Brain pericyte (primary cell): ENCODE measurements at regions not wholly inside any gene's neighbourhood (a gene's known extent, or its start where the extent isn't known, plus 50 kb on each side); places are given as distances from the start of the nearest gene placed in this dataset.

ENCODE experiments used
- DNase-seq: peaks from one replicate; pipeline ENCODE4 v3.0.0-alpha.2; 2012; ENCODE audit warnings: low read depth, low spot score

DNA sequence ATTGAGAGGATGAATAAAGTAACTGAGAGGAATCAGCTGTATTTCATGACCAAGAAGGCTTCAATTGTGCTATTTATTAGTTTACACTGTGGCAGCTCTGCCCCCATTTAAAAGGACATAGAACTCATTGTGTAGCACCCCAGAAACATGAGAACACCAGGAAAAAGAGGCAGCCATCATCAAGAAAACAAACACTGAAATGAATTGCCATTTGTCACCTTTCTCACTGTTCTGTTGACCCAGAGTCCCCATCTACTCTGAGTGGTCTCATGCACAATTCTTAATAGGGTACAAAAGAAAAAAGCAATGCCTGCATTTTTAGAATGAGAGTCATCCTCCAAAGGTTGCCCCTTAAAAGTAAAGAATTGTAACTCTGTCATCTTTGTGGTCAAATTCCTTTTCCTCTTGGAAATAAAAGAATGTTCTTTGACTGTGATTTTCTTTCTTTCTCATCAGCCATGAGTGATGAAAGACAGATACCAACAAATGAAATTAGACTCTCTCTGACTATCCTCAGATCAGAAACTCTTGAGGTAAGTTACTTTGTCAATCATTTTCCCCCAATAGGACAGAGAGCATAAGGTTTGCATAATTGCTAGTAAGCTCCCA lies 1941.9 kb upstream of the PIK3C3 start:
- no peak for DNase-seq

DNA sequence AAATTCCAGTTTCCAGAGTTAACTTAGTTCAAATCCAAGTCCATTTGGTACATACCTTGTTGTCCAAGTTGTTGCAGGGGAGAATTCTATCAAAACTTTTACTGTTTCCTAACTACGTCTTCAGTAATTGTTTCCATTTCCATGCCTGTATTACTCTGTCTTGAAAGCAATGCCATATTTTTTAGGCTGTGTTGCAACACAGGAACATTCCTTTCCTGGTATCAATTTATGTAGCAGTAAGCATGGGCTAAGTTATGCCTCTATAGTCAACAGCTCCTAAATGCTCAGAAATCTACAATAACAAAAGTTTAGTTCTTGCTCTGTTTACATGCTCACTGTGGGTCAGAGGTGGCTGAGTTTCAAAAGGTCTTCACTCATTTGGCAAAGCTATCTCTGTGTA lies 1943.8 kb upstream of the PIK3C3 start:
- no peak for DNase-seq

DNA sequence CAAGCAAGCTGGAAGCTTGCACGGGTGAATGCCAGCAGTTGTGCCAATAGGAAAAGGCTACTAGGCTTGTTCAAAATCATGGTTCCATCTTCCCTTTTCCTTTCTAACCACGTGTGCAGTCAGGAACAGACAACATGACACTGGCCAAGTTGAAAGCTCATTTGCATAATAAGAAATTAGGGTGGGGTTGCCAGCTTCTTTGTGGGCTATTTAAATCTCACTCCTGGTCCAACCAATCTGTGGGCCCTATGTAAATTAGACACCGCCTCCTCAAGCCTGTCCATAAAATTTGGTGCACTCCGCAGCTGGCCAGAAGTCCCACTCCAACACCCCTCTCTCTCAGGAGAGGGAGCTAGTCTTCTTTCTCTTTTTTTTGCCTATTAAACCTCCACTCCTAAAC lies 1948.4 kb upstream of the PIK3C3 start:
- DNase-seq, result no peak

DNA sequence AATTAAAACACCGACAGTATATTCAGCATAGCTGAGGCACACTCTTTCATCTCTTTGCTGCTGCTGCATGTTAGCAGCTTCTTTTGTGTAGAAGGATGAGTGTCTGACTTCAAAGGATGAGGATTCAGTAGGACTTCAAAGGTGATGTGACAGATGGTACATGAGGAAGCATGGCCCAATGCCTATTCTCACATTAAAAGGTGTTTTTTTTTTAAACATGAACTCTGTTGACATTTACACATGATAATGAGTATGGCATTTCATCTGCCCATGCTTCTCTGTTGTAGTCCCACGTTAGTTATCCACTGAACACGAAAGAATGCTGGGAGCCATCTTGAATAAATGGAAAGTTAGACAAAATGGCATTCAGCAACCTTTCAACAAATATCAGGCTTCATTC lies 1950.8 kb upstream of the PIK3C3 start:
- DNase-seq, result no peak

DNA sequence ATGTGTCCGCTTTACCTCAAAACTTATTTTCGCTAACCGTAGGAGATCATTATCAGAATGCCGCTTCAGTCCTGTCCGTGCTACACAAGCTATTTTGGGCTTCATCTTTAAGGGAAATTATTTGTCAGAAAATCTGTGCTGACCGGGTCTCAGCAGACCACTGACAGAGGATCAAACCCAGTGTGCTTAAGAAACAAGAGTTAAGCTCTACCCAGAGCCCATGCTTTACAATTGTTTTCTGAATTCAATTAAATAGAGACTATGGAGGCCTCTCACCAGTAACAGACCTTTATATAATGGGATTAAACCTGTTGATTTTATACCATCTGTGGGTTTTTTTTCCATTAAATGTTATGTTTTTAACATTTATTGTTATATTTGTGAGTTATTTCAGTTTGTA lies 1956.7 kb upstream of the PIK3C3 start:
- no peak for DNase-seq

DNA sequence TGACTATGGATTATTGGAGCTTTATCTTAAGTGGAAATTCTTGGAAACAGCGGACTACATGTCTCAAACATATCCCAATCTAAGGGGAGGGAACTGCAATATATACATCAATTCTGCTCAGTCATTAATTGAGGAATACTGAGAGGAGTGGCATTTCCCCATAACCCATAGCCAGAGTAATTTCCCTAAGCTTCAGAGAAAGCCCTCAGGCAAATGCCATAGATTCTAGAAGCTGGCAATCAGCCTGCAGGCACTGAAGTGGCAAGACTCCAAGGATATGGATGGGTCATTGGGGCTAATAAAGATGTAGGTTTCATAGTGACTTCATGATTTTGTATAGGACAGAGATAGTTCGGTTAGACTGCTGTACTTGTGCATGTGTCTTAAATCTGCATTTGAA lies 1960.5 kb upstream of the PIK3C3 start:
- DNase-seq, result no peak

DNA sequence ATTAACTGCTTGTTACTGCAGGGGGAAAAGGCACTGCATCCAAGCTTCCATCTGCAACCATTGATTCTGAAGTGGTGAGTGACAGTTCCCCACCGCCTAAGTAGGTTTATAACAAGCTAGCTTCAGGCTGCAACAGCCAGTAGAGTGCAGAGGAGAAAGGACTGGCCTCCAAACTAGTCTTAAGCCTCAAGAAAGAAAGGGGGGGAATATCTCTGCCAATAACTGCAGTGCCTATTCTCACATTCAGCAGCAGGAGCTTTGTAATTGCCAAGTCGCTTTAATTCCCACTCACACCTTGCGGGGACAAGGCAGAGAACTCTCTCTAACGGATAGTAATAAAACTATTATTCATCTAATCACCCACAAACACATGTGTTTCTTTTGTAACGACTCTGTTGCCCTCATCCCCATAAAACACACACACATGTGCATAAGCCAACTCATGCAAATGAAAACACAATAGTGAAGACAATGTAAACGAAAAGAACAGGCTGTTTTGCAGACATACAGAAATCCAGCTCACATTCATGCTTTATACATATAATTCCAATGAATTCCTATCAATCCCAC lies 1963.3 kb upstream of the PIK3C3 start:
- no peak for DNase-seq

DNA sequence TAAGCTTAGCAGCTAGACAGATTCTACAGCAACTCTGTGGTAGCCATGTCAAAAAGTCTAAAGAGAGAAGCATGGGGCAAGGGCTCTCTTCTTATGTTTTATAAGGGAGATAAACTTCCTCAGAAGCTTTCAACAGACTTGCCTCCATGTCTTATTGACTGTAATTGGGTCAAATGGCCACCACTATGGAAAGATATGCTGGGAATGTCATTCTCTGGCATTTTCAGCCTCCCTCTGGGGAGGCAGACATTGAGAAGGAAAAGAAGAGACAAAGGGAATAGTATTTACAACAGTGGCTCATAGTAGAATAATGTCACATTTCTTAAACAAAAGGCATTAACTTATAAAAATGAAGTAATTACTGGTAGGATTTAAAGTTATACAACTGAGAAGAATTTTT lies 1964.5 kb upstream of the PIK3C3 start:
- DNase-seq, result no peak

DNA sequence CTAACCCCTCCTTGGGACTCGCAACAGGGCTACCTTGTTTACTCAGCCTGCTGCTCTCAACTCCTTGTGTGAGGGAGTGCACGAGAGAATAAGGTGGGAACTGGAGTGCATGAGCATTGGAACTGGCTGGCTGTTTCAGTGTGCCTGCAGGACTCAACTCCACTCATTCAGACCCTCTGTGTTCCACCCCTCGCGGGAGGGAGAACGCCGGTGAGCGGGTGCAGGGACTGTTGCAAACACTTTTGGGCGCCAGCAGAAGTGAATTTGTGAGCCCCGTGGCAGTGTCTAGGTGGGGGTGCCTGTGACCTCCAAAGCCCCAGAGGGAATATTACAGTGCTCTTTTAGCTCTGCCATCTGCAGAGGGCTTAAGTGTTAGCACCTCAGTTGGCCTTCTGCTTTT lies 1978.3 kb upstream of the PIK3C3 start:
- DNase-seq, result no peak

DNA sequence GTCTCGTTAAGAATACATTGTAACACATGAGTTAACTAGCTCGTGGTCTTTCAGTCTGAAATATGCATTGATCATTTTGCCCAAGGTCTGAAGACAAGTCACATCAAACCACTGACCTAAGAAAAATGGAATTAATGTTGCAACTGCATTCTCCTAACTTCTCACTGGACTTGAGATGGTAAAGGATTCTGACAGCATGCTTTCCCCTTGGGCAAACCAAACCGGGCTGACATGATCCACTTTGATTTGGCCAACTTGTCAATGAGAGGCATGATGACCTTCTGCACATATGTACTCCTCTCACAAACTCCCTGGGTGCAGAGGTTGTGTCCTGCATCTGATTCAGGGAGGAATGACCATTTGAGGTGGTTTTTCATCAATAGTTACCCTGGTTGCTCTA lies 1982.5 kb upstream of the PIK3C3 start:
- DNase-seq, result no peak

DNA sequence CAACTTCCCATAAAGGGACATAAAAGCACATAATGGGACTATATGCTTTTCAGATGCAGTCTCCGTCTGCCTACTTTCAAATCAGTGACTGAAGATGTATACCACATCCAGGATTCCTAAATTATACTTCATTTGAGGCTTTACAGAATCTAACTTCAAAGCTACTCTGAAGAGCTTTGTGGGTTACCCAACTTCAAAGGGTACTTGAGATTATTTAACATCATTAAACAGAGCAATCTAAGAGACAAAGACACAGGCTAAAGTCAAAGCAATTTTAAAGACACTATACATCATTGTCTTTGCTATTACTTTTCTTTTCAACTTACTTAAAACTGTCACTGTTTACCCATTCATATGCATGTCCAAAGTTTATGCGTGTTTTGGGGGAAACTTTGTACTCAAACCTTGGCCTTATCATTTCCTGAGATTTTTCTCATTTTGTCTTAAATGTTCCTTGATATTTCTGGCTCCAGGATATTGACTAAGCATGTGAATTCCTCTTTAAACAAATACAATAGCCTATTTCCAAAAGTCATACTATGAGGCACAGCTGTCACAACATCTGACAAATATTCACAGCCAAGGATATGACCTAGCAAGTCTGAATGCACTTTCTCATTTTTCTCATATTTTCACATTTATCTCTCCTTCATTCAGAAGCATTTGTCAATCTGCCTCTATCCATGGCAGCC lies 1985.1 kb upstream of the PIK3C3 start:
- no peak for DNase-seq

DNA sequence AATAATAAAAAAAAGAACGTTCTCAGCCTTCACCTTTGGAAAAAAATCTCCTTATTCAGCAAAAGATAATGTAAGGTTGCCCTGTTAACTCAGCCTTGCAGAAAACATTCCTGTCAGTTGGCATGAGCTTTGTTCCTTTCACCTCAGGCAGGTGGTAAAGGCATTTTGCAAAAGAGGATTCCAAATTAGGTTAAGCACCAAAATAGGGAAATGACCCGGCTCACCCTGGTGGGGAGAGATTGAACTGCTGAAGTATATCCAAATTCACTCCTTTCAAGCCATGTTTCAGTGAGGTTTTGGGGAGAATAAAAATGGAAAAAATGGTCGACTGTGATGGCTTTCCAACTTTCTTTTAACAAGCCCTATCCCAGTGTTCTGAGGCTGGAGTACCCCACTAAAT lies 1988.8 kb upstream of the PIK3C3 start:
- no peak for DNase-seq

DNA sequence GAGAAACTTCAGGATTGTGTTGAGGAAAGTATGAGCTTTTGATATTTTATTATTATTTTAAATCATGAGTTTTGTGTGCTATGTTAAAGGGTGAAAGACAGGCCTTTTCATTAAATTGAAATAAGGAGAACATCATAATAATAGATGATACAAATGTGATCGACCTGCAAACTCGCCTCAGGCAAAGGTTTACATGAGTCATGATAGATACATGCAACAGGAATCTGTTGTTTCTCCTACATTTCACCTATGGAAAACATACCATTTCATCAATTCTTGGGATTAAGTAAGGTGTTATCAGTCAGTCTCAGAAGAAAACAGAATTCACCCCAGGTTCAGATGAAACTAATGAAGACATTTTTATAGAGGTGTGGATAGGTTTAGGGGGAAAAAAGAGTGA lies 1992.5 kb upstream of the PIK3C3 start:
- no peak for DNase-seq

DNA sequence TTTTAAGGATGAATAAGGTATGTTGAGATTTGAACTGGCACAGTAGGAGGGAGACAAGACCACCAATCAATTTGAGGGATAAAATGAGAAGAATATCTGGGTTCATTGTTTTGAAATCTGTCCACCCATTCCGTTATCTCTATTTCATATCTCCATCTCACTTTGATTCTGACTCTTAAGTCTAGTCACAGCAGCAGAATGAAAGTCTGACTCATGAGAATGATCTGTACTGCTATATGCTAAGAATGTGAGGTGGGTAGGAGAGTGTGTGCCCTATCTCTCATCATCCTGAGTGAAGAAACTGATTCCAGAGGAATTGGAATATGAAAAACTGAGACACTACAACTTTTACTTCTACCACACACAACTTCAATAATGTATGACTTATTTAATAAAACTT lies 1994.5 kb upstream of the PIK3C3 start:
- no peak for DNase-seq

DNA sequence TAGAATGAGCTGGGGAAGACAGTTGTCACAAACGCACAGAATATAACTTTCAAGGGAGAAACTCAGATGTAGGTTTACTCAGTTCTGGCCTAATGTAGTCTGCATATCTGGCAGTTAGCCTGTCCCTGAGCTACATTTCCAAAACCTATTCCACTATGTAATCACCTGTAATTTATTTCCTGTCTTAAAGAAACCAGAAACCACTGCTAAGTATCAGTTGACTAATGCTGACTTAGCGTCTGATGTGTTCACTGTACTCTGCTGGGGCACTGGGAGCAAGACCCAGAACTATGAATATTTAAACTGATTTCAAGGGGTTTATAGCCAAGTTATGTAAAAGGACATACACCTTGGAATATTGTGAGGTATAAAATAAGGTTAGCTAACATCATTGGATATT lies 1995.2 kb upstream of the PIK3C3 start:
- no peak for DNase-seq

DNA sequence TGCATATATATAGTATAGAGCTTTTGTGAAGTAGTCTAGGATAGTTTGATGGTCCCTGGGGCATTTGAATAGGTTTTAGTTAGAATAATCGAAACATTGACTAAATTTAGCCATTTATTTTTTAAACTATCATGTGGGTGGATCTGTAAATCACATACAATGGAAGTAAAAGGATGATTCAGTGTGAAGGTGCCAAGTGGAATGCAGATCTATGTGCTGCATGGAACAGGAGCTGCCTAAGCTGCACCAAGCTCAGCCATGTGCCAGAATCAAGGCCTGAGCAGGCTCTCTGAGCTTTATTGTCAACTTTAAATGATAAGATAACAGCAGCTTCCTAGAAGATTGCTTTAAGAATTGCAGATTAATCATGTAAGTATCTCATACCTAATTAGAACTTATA lies 1996.2 kb upstream of the PIK3C3 start:
- DNase-seq, result no peak

DNA sequence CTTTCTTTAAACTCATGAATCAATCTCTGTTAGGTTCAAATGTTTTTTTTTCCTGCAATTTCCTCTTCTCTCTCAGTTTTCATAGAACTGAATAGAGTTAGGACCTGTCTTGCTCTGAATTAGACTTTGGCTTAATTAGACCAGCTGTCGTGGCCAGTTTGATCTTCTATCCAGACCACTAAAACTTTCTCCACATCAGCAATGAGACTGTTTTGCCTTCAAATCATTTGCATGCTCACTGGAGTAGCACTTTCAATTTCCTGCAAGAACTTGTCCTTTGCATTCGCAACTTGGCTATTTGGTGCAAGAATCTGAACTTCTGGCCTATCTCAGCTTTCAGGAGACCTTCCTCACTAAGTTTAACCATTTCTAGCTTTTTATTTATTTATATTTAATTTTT lies 2002.2 kb upstream of the PIK3C3 start:
- DNase-seq, result no peak

DNA sequence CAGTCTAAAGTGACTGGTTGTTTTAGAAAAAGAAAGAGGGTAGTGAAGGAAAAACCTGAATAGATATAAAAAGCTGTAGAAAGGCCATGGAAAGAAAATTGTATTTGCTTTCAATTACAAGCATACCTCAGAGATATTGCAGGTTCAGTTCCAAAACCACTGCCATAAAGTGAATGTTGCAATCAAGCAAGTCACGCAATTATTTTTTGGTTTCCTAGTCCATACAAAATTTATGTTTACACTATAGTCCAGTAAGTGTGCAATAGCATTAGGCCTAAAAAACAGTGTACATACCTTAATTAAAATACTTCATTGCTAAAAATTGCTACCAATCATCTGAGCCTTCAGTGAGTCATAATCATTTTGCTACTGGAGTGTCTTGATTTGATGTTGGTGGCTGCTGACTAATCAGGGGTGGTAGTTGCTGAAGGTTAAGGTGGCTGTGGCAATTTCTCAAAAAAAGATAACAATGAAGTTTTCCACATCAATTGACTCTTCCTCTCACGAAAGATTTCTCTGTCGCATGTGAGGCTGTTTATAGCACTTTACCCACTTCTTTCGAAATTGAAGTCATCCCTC lies 2003.8 kb upstream of the PIK3C3 start:
- no peak for DNase-seq

DNA sequence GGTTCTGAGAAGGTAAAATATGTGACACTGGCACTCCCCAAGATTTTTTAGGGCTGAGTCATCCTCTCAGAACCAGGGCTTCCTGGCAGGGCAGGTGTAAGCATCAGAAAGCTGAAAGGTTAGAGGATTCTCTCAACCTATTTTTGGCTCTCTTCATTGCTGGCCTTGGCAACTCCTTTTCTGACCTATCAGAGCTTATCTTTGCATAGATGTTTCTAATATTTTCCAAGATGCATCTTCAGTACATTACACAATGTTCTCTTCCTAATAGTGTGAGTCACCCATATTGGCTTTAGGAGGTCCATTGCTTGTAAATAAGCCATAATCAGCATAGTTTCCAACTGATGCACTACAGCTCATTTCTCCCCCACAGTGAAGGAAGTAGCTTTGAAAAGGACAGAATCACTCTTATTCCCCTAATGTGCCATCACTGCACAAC lies 2008.4 kb upstream of the PIK3C3 start:
- DNase-seq, result peak; percentile 38

DNA sequence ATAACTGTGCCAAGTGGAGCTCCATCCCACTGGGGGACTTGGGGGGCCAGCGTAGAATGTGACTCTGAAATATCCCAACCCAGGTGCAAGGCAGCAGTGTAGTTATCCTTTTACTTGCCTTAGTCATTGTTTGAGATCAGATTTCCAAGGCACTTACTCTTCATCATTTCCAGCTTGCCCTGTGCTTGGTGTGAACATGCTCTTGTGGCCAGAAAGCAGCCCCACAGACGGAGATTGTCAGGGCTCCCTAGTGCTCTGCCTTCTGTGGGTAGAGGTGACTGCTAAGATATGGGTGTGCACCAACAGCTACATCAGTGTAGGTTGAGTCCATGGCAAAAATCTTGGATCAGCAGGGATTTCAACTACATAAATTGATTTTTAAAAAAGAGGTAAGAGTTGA lies 2010.0 kb upstream of the PIK3C3 start:
- no peak for DNase-seq

DNA sequence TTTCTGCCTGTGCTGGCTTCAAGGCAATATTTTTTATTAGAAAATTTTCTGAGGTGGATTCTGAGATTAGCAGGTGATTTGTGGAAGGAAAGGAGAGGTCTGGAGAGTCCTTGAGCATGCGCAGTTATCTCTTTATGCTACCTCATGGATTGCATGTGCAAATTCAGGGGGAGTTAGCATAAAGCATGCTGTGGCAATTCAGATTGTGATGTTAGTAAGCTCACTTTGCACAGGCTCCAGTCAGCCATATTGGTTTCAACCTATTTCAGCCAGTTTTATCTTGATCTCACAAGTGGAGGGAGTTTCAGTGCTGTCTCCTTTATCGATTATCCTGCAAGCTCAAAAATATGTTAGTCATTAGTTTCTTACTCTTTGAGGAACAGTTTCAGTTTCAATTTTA lies 2012.3 kb upstream of the PIK3C3 start:
- DNase-seq, result no peak

DNA sequence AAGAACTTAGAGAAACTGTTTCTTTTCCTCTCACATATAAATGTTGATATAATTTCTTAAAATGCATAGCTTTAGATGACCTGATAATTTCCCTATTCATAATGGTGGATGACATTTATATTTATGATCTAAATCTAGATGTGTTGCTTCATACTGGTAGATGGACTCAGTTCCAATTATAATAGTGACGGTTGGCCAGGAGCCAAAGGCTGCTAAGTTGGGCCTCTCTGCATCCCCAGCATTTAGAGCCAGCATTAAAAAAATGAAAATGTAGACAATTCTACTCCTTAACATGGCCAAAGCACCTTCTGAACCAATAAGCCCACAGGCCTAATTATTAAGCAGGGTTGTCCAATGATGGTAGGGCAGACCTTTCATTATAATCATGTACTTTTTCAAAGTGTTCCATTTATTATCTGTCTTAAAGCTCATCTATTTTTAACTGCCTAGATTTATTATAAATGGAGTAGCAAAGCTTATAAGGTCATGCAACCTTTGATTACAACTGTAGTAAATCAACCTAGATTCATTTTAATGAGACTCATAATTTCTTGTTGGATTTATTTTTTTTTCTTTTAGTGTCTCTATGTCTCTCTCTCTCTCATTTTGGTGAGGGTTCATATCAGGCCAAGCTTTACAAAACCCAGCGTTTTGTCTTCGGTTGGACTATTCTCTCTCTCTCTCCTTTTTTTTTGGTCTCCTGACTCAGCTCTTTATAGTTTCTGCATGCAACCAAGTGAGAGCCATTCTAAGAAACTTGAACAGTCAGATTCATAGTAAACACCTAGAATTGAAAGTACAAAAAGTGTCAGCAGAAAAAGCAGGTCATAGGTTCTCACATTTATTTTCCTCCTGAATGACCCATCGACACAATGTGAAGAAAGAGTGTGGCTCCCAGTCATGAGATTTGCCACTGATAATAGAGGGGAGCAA lies 2016.1 kb upstream of the PIK3C3 start:
- DNase-seq, result no peak
